Activated CD4-positive, alpha-beta T cell treated with anti-CD3 and anti-CD28 coated beads for 4 hours (primary cell): ENCODE measurements at regions not wholly inside any gene's neighbourhood (a gene's known extent, or its start where the extent isn't known, plus 50 kb on each side); places are given as distances from the start of the nearest gene placed in this dataset.

ENCODE experiments used
- DNase-seq, 2 donors: peaks; one replicate each; pipeline ENCODE4 v3.0.0-alpha.2; 2020

DNA sequence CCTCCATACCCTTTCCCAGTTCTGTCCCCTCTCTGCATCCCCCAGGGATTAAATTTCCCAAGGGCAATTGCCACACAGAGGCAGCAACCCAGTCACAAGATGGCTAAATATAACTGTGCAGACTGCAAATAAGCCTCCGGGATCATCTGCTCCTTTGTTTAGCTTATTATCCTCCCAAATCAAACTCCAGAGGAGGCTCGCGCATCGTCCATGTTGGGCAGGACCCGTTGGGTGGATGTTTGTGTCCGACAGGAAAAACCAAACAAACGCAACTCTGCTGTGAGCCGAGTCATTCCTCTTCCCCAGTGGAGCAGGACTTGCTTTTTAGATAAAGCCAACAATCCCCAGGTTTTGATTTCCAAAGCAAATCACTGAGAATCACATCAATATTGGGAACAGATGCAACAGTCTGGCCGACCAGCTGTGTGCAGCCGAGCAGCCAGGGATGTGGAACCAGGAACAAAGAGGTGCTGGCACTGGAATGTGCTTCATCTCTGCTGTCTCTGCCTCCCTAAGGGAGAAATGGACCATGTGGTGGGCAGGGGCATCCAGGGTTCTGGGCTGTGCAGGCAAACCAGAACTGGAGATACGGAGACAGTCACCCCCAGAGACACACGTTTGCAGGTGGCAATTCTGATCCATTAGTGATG is 89.8 kb downstream of the PTTG1 start:
- no peak for DNase-seq
